ENCODE measurements at regions not wholly inside any gene's neighbourhood (a gene's known extent, or its start where the extent isn't known, plus 50 kb on each side); places are given as distances from the start of the nearest gene placed in this dataset.

DNA sequence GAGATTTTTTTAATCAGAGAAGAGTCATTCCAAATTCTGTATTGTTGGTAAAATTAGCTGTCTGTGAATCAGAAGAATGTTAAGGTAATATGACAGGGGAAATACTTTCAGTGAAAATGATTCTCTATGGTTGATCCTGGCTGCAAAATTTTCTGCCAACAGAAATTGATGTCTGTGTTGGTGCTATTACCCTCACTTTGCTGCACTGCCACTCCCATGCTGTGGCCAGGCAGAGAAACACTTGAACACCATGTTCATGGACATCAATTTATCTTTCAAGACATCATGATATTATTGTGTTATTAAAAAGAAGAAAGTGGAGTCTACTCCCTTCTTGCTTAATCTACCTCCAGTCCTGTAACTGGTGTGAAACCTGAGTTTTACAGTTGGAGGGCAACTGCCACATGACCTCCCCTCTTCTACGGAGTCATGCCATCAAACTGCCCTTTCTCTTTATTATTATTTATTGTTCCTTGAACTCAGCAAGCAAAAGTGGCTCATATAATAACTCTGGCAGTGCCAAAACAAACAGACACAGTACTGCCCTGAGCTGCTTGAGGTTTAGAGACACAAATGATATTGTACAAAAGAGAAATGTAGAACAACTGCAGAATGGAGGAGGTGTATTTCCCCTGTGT lies 288.0 kb upstream of the JAG1 start:
- Histone ChIP-seq H3K9me3 (no peaks in the 10 kb centered on the region), H3K36me3 (no peaks in the 10 kb centered on the region), H3K4me3 (no peak overlapping the region), H3K4me1 (no peaks in the 10 kb centered on the region), H3K27me3 (no peaks in the 10 kb centered on the region), H3K27ac (no peak overlapping the region)
- intact Hi-C loops (cut with DNase I), result no loop called here
- TF ChIP-seq CTCF (IDR thresholded peaks at IDR 0.05) (no peak), EP300 (IDR thresholded peaks at IDR 0.05) (no peak), POLR2A (IDR thresholded peaks at IDR 0.05) (no peak), POLR2AphosphoS5 (IDR thresholded peaks at IDR 0.05) (no peak)
- 21 to 70% methylated on average over 1 of the region's 1 CpG for WGBS, 2 donors
- no peak for DNase-seq

- intact Hi-C loops (cut with DNase I), result no loop called here
- no peaks in the 10 kb centered on the region for H3K27me3 ChIP-seq
- H3K4me1 ChIP-seq, result no peaks in the 10 kb centered on the region
- no peak overlapping the region for H3K27ac ChIP-seq
- H3K36me3 ChIP-seq, result no peaks in the 10 kb centered on the region
- no peak for TF ChIP-seq EP300 (IDR thresholded peaks at IDR 0.05)
- no peak for TF ChIP-seq POLR2A (IDR thresholded peaks at IDR 0.05)
- no peak for TF ChIP-seq POLR2AphosphoS5 (IDR thresholded peaks at IDR 0.05)
- TF ChIP-seq CTCF (IDR thresholded peaks at IDR 0.05), result no peak
- WGBS, 2 donors, result 79 to 89% methylated on average over 3 of the region's 3 CpGs
- no peaks in the 10 kb centered on the region for H3K9me3 ChIP-seq
- no peak overlapping the region for H3K4me3 ChIP-seq
- DNase-seq, result no peak
Observed at GRCh38 chr20:10962937-10963336, 289.1 kb upstream of the JAG1 start.

DNA sequence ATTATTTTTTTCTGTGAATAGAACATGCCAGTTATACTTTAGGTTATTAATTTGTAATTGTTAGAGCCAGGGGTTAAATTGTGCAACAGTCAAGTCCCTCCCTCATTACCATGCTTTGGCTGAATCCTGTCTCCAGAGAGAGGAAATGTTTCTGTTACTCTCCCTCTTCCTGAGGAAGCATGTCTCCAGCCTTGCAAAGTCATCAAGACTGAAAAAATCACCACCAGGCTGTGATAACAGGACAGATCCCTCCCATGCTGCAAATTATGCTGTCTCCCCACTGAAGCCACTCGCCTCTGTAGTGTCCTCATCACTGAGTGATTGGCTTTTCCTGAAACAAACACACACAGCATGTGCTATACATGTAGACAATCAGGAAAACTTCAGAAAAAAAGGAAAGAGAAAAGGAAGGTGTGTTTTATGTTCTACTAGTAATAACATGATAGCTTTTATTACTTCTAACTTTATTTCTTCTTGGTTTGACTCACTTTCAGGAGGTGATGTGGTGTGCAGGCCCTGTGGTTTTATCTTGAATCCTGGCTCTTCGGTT lies 290.0 kb upstream of the JAG1 start:
- no peak for TF ChIP-seq POLR2A (IDR thresholded peaks at IDR 0.05)
- TF ChIP-seq CTCF (IDR thresholded peaks at IDR 0.05), result no peak
- no peak for TF ChIP-seq EP300 (IDR thresholded peaks at IDR 0.05)
- TF ChIP-seq POLR2AphosphoS5 (IDR thresholded peaks at IDR 0.05), result no peak
- no peak overlapping the region for H3K4me3 ChIP-seq
- H3K27ac ChIP-seq, result no peak overlapping the region
- no peaks in the 10 kb centered on the region for H3K36me3 ChIP-seq
- no peaks in the 10 kb centered on the region for H3K9me3 ChIP-seq
- DNase-seq, result no peak
- 19 to 42% methylated on average over 2 of the region's 2 CpGs for WGBS, 2 donors
- H3K4me1 ChIP-seq, result no peaks in the 10 kb centered on the region
- no peaks in the 10 kb centered on the region for H3K27me3 ChIP-seq
- intact Hi-C loops (cut with DNase I), result no loop called here

- Histone ChIP-seq H3K4me1 (no peaks in the 10 kb centered on the region), H3K27me3 (no peaks in the 10 kb centered on the region), H3K9me3 (no peaks in the 10 kb centered on the region), H3K36me3 (no peaks in the 10 kb centered on the region), H3K4me3 (no peak overlapping the region), H3K27ac (no peak overlapping the region)
- WGBS, 2 donors, result 44 to 65% methylated on average over 4 of the region's 4 CpGs
- intact Hi-C loops (cut with DNase I), result no loop called here
- no peak for TF ChIP-seq POLR2AphosphoS5 (IDR thresholded peaks at IDR 0.05)
- TF ChIP-seq CTCF (IDR thresholded peaks at IDR 0.05), result no peak
- TF ChIP-seq EP300 (IDR thresholded peaks at IDR 0.05), result no peak
- no peak for TF ChIP-seq POLR2A (IDR thresholded peaks at IDR 0.05)
- no peak for DNase-seq
Observed at GRCh38 chr20:10965936-10966470, 292.2 kb upstream of the JAG1 start.

Measured in sigmoid colon (tissue), 6 donors.